Mucosa of rectum (tissue), 2 donors: ENCODE measurements at regions not wholly inside any gene's neighbourhood (a gene's known extent, or its start where the extent isn't known, plus 50 kb on each side); places are given as distances from the start of the nearest gene placed in this dataset.
"Not testable (repeated sequence)": the region's sequence is repeated elsewhere in the genome, so short reads cannot be mapped to it uniquely, and the experiment has no call there.

Source experiments
- H3K27ac ChIP-seq, 2 donors: one replicate each; pipeline ENCODE4 v1.7.0; 2013; ENCODE audit warnings: inconsistent platforms in 2 of 2, low read depth in 2 of 2, low read length in 2 of 2
- H3K27me3 ChIP-seq, 2 donors: one replicate each; pipeline ENCODE4 v1.7.0; 2013; ENCODE audit warnings: low read length in 2 of 2; ENCODE audit not compliant: control insufficient read depth in 2 of 2, insufficient read depth in 2 of 2
- H3K36me3 ChIP-seq, 2 donors: one replicate each; pipeline ENCODE4 v1.7.0; 2013; ENCODE audit warnings: low read length in 2 of 2; ENCODE audit not compliant: control insufficient read depth in 2 of 2, insufficient read depth in 2 of 2
- H3K4me1 ChIP-seq, 2 donors: one replicate each; pipeline ENCODE4 v1.7.0; 2013; ENCODE audit warnings: low read length in 2 of 2, mild to moderate bottlenecking in 1 of 2; ENCODE audit not compliant: control insufficient read depth in 2 of 2, insufficient read depth in 2 of 2
- H3K4me3 ChIP-seq, 2 donors: one replicate each; pipeline ENCODE4 v1.7.0; 2013; ENCODE audit warnings: low read length in 2 of 2
- H3K9ac ChIP-seq, 2 donors: one replicate each; pipeline ENCODE4 v1.7.0; 2013; ENCODE audit warnings: low read length in 2 of 2, low read depth in 1 of 2, mild to moderate bottlenecking in 1 of 2
- H3K9me3 ChIP-seq, 2 donors: one replicate each; pipeline ENCODE4 v1.7.0; 2013; ENCODE audit warnings: low read length in 2 of 2; ENCODE audit not compliant: control insufficient read depth in 2 of 2
- donor health status: healthy.
- donor health status: Normal muscosa, but diverticular disease.

GRCh38 chr1:70820995-70821394 is 226.6 kb downstream of the PTGER3 start:
- no peak overlapping the region for H3K27ac ChIP-seq
- no peak overlapping the region for H3K4me3 ChIP-seq
- no peaks in the 10 kb centered on the region for H3K9me3 ChIP-seq
- no peak overlapping the region for H3K9ac ChIP-seq
- H3K4me1 ChIP-seq, result no peaks in the 10 kb centered on the region
- H3K27me3 ChIP-seq, result no peaks in the 10 kb centered on the region
- H3K36me3 ChIP-seq, result no peaks in the 10 kb centered on the region

DNA sequence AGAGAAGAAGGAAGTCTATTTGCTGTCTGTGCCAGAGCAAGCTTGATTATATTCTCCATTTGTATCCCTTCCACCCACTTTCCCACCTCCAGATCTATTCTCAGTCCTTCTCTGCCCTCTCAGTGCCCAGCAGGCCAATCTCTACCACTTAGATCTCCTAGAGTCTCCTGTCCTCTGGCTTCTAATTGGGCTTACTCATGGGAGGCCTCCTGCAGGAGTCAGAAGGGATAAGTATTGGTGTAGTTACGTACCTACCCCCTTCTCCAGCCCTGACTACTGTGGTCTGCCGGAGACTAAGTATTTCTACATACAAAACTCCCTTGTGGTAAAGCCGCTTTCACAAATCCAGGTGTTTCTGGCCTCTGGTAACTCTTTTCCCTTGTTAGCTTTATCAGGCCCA is 221.2 kb downstream of the PTGER3 start:
- H3K27ac ChIP-seq, result no peak overlapping the region
- H3K9ac ChIP-seq, result no peak overlapping the region
- no peaks in the 10 kb centered on the region for H3K27me3 ChIP-seq
- no peaks in the 10 kb centered on the region for H3K36me3 ChIP-seq
- H3K4me1 ChIP-seq, result no peaks in the 10 kb centered on the region
- no peaks in the 10 kb centered on the region for H3K9me3 ChIP-seq
- H3K4me3 ChIP-seq, result no peak overlapping the region

DNA sequence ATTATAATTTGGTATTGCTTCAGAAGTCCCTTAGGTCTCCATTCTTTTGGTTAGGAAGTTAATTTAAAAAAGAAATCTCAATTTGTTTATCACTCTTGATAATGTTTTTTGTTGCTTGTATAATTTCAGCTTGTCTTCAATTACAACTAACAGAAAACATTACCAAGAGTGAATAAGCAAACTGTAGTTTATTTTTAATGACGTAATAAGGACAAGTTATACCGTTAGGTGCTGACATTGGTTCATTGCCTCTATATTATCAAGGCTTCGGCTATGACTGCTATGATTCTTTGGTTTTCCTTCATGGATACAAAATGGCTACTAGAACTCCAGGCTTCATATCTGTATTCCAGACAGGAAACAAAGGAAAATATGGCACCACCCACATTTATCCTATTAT is 220.6 kb downstream of the PTGER3 start:
- Histone ChIP-seq H3K27ac (no peak overlapping the region), H3K9ac (no peak overlapping the region), H3K4me1 (no peaks in the 10 kb centered on the region), H3K36me3 (no peaks in the 10 kb centered on the region), H3K9me3 (no peaks in the 10 kb centered on the region), H3K27me3 (no peaks in the 10 kb centered on the region), H3K4me3 (no peak overlapping the region)

GRCh38 chr1:70828177-70828576 is 219.4 kb downstream of the PTGER3 start:
- Histone ChIP-seq H3K4me1 (no peaks in the 10 kb centered on the region), H3K27ac (no peak overlapping the region), H3K4me3 (no peak overlapping the region), H3K36me3 (no peaks in the 10 kb centered on the region), H3K27me3 (no peaks in the 10 kb centered on the region), H3K9ac (no peak overlapping the region), H3K9me3 (no peaks in the 10 kb centered on the region)

DNA sequence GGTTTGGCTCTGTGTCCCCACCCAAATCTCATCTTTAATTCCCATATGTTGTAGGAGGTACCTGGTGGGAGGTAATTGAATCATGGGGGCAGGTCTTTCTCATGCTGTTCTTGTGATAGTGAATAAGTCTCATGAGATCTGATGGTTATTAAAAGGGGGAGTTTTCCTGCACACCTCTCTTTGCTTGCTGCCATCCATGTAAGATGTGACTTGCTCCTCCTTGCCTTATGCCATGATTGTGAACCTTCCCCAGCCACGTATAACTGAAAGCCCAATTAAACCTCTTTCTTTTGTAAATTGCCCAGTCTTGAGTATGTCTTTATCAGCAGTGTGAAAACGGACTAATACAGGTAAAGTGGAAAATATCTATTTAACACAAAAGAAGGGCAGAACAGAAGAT is 213.3 kb downstream of the PTGER3 start:
- H3K9ac ChIP-seq, H3K36me3 ChIP-seq, H3K27ac ChIP-seq, H3K4me1 ChIP-seq, H3K27me3 ChIP-seq, H3K4me3 ChIP-seq, H3K9me3 ChIP-seq: not testable (repeated sequence)

GRCh38 chr1:70836456-70836855 is 211.2 kb downstream of the PTGER3 start:
- Histone ChIP-seq H3K9ac (no peak overlapping the region), H3K9me3 (no peaks in the 10 kb centered on the region), H3K4me1 (no peaks in the 10 kb centered on the region), H3K27me3 (no peaks in the 10 kb centered on the region), H3K36me3 (no peaks in the 10 kb centered on the region), H3K4me3 (no peak overlapping the region), H3K27ac (no peak overlapping the region)

DNA sequence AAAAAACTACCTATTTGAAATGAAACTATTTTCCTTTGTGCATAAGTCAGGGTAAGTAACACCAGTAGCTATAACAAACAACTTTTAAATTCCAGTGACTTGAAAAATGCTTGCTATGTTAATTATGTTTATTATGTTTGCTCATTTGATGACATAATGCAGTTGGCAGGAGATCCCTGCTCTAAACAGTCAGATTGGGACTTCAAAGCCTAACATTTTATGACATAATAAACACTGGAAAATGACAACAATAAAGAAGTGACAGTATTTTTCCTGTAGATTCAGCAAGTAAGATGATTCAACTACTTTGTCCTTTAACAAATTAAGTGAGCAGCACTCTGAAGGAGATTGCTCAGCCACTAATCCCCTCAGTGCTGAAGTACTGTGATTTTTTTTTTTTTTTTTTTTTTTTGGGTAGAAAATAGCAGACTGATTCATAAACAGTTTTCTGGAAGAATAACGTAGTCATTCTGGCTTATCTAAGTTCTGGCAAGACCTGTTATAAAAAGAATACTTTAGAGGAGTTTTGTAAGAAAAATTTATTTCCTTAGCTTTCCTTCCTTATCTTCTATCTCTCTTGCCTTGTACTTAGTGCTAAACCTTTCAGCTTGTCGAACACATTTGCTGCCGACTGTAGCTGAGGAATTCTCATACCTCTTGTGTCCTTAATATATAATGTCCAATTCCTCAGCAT is 207.2 kb downstream of the PTGER3 start:
- Histone ChIP-seq H3K36me3 (no peaks in the 10 kb centered on the region), H3K27me3 (no peaks in the 10 kb centered on the region), H3K27ac (no peak overlapping the region), H3K9ac (no peak overlapping the region), H3K9me3 (no peaks in the 10 kb centered on the region), H3K4me3 (no peak overlapping the region), H3K4me1 (no peaks in the 10 kb centered on the region)

DNA sequence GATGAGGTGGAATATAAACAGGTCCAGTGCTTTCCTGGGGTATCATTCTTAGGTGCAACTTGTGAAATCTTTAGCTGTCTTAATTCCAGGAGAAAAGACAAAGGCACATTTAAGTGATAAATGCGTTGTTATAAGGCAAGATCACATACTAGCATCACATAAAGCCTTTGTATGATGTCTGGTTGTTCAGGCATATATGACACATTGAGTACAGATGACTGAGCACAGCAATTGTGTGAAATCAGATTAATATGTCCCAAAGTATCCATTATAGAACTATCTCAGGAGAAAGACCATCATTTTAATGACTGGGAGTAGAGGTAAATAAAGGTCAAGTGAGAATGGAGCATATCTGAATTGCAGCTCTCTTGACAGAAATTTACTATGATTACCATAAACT is 205.1 kb downstream of the PTGER3 start:
- Histone ChIP-seq H3K36me3 (no peaks in the 10 kb centered on the region), H3K9me3 (no peaks in the 10 kb centered on the region), H3K27me3 (no peaks in the 10 kb centered on the region), H3K4me1 (no peaks in the 10 kb centered on the region), H3K9ac (no peak overlapping the region), H3K27ac (no peak overlapping the region), H3K4me3 (no peak overlapping the region)

GRCh38 chr1:70843452-70843851 is 204.2 kb downstream of the PTGER3 start:
- no peaks in the 10 kb centered on the region for H3K27me3 ChIP-seq
- H3K36me3 ChIP-seq, result no peaks in the 10 kb centered on the region
- no peaks in the 10 kb centered on the region for H3K4me1 ChIP-seq
- H3K27ac ChIP-seq, result no peak overlapping the region
- no peak overlapping the region for H3K4me3 ChIP-seq
- no peak overlapping the region for H3K9ac ChIP-seq
- H3K9me3 ChIP-seq, result no peaks in the 10 kb centered on the region

DNA sequence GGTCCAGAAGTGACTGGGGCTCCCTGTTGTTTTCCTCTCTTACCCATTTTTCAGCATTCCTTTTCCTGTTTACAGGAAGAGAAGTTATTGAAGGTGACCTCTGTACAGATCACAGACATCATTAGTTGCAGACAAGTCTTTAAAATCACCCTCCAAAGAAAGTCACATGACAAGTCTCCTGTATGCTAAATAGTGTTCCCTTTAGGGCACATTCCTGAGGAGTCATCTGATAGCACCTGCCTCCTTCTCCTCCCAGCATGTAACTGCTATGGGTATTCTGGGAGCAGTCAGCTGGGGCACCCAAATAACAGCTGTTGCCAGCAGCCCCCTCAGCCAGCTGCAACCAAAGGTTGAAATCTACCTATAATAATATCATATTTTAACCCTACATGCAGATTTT is 200.6 kb downstream of the PTGER3 start:
- Histone ChIP-seq H3K27ac (no peak overlapping the region), H3K4me3 (no peak overlapping the region), H3K9ac (no peak overlapping the region), H3K36me3 (no peaks in the 10 kb centered on the region), H3K27me3 (no peaks in the 10 kb centered on the region), H3K9me3 (no peaks in the 10 kb centered on the region), H3K4me1 (no peaks in the 10 kb centered on the region)

- no peak overlapping the region for H3K9ac ChIP-seq
- H3K27ac ChIP-seq, result no peak overlapping the region
- H3K4me1 ChIP-seq, result no peaks in the 10 kb centered on the region
- H3K4me3 ChIP-seq, result no peak overlapping the region
- H3K9me3 ChIP-seq, result no peaks in the 10 kb centered on the region
- H3K27me3 ChIP-seq, result no peaks in the 10 kb centered on the region
- H3K36me3 ChIP-seq, result no peaks in the 10 kb centered on the region
These were observed 192.4 kb downstream of the PTGER3 start for GRCh38 chr1:70855203-70855602.
